VCaP (cell line): ENCODE measurements at regions not wholly inside any gene's neighbourhood (a gene's known extent, or its start where the extent isn't known, plus 50 kb on each side); places are given as distances from the start of the nearest gene placed in this dataset.
"Not testable (repeated sequence)": the region's sequence is repeated elsewhere in the genome, so short reads cannot be mapped to it uniquely, and the experiment has no call there.

ENCODE experiments used
- H3K27ac ChIP-seq: fragments of 450-650 bp; 2 replicates; pipeline ENCODE4 v1.5.1; 2017
- CTCF ChIP-seq: fragments of 450-650 bp; conservative IDR thresholded peaks from 2 replicates; pipeline ENCODE4 v1.5.1; 2017; ENCODE audit warnings: mild to moderate bottlenecking, moderate library complexity

- TF ChIP-seq CTCF, result no peak
- H3K27ac ChIP-seq, result no peak overlapping the region
Observed at GRCh38 chr1:30519201-30519763, 204.1 kb downstream of the MATN1 start.

- no peak for TF ChIP-seq CTCF
- H3K27ac ChIP-seq, result no peak overlapping the region
Observed at GRCh38 chr1:30518696-30519095, 204.7 kb downstream of the MATN1 start.

GRCh38 chr1:30518186-30518585 is 205.2 kb downstream of the MATN1 start:
- H3K27ac ChIP-seq, result no peak overlapping the region
- TF ChIP-seq CTCF, result no peak

- H3K27ac ChIP-seq, result not testable (repeated sequence)
Observed at GRCh38 chr1:30517666-30518065, 205.7 kb downstream of the MATN1 start.

GRCh38 chr1:30517241-30517640 is 206.1 kb downstream of the MATN1 start:
- H3K27ac ChIP-seq, result not testable (repeated sequence)

GRCh38 chr1:30516485-30516858 is 206.9 kb downstream of the MATN1 start:
- no peak overlapping the region for H3K27ac ChIP-seq
- TF ChIP-seq CTCF, result no peak

- no peak overlapping the region for H3K27ac ChIP-seq
- TF ChIP-seq CTCF, result no peak
Observed at GRCh38 chr1:30515755-30516484, 207.5 kb downstream of the MATN1 start.

- TF ChIP-seq CTCF, result no peak
- H3K27ac ChIP-seq, result no peak overlapping the region
Observed at GRCh38 chr1:30514945-30515344, 208.4 kb downstream of the MATN1 start.
